ENCODE measurements at regions not wholly inside any gene's neighbourhood (a gene's known extent, or its start where the extent isn't known, plus 50 kb on each side); places are given as distances from the start of the nearest gene placed in this dataset.

DNA sequence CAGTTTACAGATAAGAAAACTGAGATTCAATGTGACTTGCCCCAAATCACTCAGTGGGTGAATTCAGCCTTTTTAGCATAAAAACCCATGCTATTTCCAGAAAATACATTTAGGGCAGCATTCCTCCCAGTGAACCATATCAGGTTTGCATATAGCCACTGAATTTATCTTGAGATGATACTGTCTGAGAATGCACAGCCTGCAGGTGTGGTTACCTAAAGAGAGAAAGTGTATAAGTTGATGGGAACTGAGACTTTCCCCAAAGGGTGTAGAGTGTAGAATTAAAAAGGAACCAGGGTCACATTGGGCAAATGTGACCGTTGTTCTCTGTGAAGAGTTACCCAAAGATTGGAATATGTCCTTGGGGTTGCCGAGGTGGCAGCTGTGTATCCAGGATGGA lies 100.0 kb upstream of the PIK3R1 start:
- no peak for TF ChIP-seq MXI1 (IDR thresholded peaks at IDR 0.05; ENCODE audit: low read depth, low read length)
- TF ChIP-seq, protein P1, sequence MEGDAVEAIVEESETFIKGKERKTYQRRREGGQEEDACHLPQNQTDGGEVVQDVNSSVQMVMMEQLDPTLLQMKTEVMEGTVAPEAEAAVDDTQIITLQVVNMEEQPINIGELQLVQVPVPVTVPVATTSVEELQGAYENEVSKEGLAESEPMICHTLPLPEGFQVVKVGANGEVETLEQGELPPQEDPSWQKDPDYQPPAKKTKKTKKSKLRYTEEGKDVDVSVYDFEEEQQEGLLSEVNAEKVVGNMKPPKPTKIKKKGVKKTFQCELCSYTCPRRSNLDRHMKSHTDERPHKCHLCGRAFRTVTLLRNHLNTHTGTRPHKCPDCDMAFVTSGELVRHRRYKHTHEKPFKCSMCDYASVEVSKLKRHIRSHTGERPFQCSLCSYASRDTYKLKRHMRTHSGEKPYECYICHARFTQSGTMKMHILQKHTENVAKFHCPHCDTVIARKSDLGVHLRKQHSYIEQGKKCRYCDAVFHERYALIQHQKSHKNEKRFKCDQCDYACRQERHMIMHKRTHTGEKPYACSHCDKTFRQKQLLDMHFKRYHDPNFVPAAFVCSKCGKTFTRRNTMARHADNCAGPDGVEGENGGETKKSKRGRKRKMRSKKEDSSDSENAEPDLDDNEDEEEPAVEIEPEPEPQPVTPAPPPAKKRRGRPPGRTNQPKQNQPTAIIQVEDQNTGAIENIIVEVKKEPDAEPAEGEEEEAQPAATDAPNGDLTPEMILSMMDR (IDR thresholded peaks at IDR 0.05), result no peak
